HG02571 (cell line): ENCODE measurements at regions not wholly inside any gene's neighbourhood (a gene's known extent, or its start where the extent isn't known, plus 50 kb on each side); places are given as distances from the start of the nearest gene placed in this dataset.
"Not testable (repeated sequence)": the region's sequence is repeated elsewhere in the genome, so short reads cannot be mapped to it uniquely, and the experiment has no call there.

Experiments used
- ATAC-seq: cut with Tn5 transposase; IDR thresholded peaks from one replicate; pipeline ENCODE4 v1.9.1; 2021; ENCODE audit warnings: mild to moderate bottlenecking, moderate library complexity; ENCODE audit not compliant: unreplicated experiment

- ATAC-seq: no peak
Observed at GRCh38 chr3:168671091-168671490, 575.4 kb upstream of the GOLIM4 start.

GRCh38 chr3:168660879-168661657, 565.3 kb upstream of the GOLIM4 start:
- not testable (repeated sequence) for ATAC-seq

DNA sequence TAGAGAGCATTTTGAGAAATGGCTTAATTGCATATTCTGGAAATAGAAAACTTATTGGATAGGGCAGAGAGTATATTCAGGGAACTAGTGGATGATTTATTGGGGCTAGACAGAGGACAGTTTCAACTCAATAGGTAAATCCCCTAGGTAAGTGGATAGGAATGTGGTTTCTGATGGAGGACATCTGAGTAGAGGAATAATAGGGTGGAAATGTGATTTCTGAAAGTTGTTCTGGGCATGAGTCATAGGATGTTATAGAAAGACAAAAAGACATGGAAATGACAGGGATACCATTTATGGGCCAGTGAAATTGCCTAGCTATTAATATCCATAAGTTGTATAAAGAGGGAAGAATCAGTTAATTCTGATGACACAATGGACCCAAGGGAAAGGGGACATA, 563.3 kb upstream of the GOLIM4 start:
- no peak for ATAC-seq

- no peak for ATAC-seq
Observed at GRCh38 chr3:168655611-168656010, 559.9 kb upstream of the GOLIM4 start.

- ATAC-seq: no peak
Observed at GRCh38 chr3:168654700-168655099, 559.0 kb upstream of the GOLIM4 start.

DNA sequence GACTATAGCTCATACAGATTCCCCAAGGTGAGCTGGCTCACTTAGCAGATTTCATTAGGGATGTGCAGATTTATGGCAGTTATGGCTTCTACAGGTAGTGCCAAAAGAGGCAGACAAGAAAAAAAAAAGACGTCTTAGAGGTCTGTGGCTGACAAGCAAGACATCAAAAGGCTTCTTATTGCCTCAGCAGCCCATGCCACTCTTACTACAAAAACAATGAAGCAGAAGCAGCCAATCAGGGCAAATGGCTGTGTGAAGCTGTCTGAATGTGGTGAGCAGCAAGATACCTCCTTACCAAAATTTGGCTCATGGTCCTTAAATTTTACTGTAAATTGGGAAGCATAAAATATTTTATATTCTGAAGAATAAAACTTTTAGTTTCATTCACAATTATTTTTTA, 557.5 kb upstream of the GOLIM4 start:
- ATAC-seq: no peak

GRCh38 chr3:168648321-168648720, 552.6 kb upstream of the GOLIM4 start:
- no peak for ATAC-seq

DNA sequence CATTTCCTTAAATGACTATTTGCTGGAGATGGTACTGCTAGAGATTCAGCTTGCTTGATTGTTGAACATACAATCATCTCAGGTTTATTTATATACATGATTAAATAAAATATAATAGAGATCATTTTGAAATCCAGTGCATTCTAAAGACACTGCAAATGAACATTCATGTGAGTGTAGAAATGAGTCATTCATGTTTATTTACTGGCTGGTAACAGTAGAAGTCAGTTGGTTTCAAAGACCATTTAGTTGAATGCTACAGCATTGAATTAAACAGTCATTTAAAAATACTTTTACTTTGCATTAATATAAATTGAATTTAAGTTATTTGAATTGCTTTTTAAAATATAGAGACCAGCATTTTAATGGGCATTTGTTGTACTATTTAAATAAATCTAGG, 551.9 kb upstream of the GOLIM4 start:
- no peak for ATAC-seq

- no peak for ATAC-seq
Observed at GRCh38 chr3:168645180-168645579, 549.5 kb upstream of the GOLIM4 start.

- no peak for ATAC-seq
Observed at GRCh38 chr3:168628549-168628948, 532.8 kb upstream of the GOLIM4 start.

GRCh38 chr3:168625477-168625876, 529.8 kb upstream of the GOLIM4 start:
- no peak for ATAC-seq

GRCh38 chr3:168624892-168625448, 529.2 kb upstream of the GOLIM4 start:
- ATAC-seq: no peak

DNA sequence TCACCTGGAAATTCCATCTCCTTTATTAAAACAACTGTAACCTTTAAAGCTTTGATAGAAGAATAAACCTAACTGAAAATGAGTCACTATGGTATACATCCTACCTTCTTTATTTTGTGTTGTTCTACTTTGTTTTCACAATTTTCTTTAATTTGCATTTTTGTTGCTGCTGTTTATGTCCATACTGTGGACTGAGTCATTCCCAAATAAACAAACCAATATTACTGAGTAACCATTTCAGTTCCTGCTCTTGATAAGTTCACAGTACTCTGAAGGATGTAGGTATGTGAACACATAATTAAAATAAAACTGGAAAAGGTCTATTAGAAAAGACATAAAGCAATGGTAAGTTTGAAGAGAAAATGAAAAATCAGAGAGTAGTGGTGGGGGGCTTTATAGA, 528.5 kb upstream of the GOLIM4 start:
- no peak for ATAC-seq

- no peak for ATAC-seq
Observed at GRCh38 chr3:168622795-168623194, 527.1 kb upstream of the GOLIM4 start.

- no peak for ATAC-seq
Observed at GRCh38 chr3:168620854-168621253, 525.1 kb upstream of the GOLIM4 start.

DNA sequence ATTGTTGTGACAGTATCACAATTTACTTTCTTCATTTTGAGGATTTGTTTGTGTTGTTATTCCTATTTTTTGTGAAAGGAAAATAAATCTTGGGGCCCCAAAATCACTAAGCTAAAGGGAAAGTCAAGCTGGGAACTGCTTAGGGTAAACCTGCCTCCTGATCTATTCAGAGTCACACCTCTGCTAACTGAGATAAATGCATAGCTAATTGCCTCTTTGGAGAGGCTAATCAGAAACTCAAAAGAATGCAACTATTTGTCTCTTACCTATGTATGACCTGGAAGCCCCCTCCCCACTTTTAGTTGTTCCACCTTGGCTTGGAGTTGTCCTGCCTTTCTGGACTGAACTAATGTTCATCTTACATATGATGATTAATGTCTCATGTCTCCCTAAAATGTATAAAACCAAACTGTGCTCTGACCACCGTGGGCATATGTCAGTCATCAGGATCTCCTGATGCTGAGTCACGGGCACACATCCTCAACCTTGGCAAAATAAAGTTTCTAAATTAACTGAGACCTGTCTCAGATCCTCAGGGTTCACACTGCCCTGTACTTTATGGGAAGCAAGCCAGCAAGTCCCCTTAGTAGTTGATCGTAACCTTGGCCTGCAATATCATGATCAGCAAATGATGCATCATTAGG, 523.2 kb upstream of the GOLIM4 start:
- ATAC-seq: no peak

DNA sequence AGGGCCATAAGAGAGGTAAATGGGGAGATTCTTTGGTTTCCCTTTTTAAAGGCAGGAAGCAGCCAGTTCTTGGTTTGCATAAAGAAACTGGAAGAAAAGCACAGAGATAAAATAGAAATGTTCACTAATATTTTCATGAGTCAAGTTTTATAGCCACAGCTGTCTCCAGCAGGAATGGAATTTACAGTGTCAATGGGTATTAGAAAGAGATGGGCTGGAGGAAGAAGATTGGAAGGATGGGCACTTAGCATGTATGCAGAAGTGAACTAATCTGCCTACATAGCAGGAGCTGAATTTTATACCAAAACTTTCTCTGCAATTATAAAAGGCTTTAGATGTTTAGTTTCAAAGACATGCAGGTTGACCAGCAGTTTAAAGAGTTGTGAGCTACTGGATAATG, 521.9 kb upstream of the GOLIM4 start:
- ATAC-seq: no peak

- no peak for ATAC-seq
Observed at GRCh38 chr3:168616915-168617314, 521.2 kb upstream of the GOLIM4 start.

DNA sequence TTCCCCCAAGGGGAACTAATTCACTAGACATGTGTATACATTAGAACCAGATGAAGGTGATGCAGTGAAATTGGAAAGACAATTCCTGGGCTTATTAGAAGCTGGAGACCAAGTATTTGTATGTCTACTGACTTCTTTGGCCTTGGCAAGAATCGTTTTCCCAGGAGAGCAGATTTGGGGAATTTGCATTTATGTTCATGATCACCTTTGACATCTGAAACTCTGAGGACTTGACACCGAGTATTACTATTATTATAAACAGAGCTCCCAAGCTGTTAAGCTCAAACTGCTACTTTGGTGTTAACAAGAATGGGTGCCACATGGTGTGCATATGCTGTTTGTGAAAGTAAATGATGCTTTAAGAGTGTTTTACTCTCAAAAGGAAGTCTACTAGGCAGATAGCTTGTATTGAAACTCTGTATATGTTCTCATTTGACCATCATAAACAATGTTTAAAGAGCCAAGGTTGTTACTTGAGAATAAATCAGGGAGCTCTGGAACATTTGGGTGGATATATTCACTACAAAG, 519.8 kb upstream of the GOLIM4 start:
- ATAC-seq: no peak

GRCh38 chr3:168613151-168613550, 517.4 kb upstream of the GOLIM4 start:
- ATAC-seq: no peak

DNA sequence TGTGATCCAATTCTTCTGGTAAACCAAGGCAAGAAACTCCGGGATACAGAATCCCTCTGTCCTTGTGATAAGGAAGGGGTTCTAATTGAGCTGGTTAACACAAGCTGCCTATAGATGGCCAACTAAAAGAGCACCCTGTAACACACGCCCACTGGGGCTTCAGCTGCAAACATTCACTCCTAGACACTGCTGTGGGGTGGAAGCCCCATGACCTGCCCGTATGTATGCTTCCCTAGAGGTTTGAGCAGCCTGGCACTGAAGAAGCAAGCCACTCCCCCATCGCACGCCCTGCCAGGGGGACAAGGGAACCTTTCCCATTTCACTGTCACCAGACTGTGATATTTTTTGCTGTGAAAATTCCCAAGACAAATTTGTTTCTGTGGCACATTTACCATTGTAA, 516.9 kb upstream of the GOLIM4 start:
- ATAC-seq: no peak

- no peak for ATAC-seq
Observed at GRCh38 chr3:168611826-168612225, 516.1 kb upstream of the GOLIM4 start.
